HepG2 (cell line): ENCODE measurements at regions not wholly inside any gene's neighbourhood (a gene's known extent, or its start where the extent isn't known, plus 50 kb on each side); places are given as distances from the start of the nearest gene placed in this dataset.

Source experiments
- ARNTL ChIP-seq: sonication (generic); formaldehyde crosslinking; IDR thresholded peaks from 2 replicates; pipeline ENCODE4 v1.4.0; 2020; ENCODE audit warnings: mild to moderate bottlenecking, missing genetic modification reagents
- ASH2L ChIP-seq: fragments of 300-600, 200-600 bp; sonication (generic); IDR thresholded peaks from 2 replicates; pipeline ENCODE4 v1.7.0; 2017; ENCODE audit warnings: low read depth, mild to moderate bottlenecking, moderate library complexity, mixed read lengths, low read length; ENCODE audit not compliant: insufficient read length
- FIP1L1 ChIP-seq: fragments of 200-400 bp; formaldehyde crosslinking; IDR thresholded peaks from 2 replicates; pipeline ENCODE4 v1.6.1; 2018; ENCODE audit warnings: low read depth, mild to moderate bottlenecking, low read length, moderate library complexity, borderline replicate concordance; ENCODE audit not compliant: insufficient read depth
- POLR2A ChIP-seq, 2 experiments: IDR thresholded peaks; 2 replicates each; pipeline ENCODE4 v1.6.1; 2011; ENCODE audit warnings: low read depth in 2 of 2, low read length in 2 of 2, mild to moderate bottlenecking in 1 of 2, moderate library complexity in 1 of 2; ENCODE audit not compliant: insufficient read depth in 1 of 2
- RAD21 ChIP-seq: fragments of 450-650 bp; formaldehyde crosslinking; IDR thresholded peaks from 2 replicates; pipeline ENCODE4 v1.5.0; 2020; ENCODE audit warnings: mild to moderate bottlenecking
- TAF1 ChIP-seq: sonication (generic); formaldehyde crosslinking; IDR thresholded peaks from 2 replicates; pipeline ENCODE4 v1.4.0; 2020; ENCODE audit warnings: missing genetic modification reagents
- TCF7L2 ChIP-seq: IDR thresholded peaks from 2 replicates; pipeline ENCODE4 v1.6.1; 2011; ENCODE audit warnings: mild to moderate bottlenecking, low read depth, low read length, moderate library complexity
- ZBTB7A ChIP-seq: sonication (generic); formaldehyde crosslinking; IDR thresholded peaks from 2 replicates; pipeline ENCODE4 v1.8.0; 2022; ENCODE audit warnings: mild to moderate bottlenecking, missing genetic modification reagents
- ZNF124 ChIP-seq: sonication (generic); formaldehyde crosslinking; IDR thresholded peaks from 2 replicates; pipeline ENCODE4 v1.4.0; 2020; ENCODE audit warnings: missing genetic modification reagents
- TF ChIP-seq, protein P1 (sequence below): sonication (generic); formaldehyde crosslinking; IDR thresholded peaks from 2 replicates; pipeline ENCODE4 v1.4.0; 2020; ENCODE audit warnings: missing genetic modification reagents, borderline replicate concordance
- TF ChIP-seq, protein P2 (sequence below): sonication (generic); formaldehyde crosslinking; conservative IDR thresholded peaks from 2 replicates; pipeline ENCODE4 v1.4.0; 2020; ENCODE audit warnings: missing genetic modification reagents
- TF ChIP-seq, protein P3 (sequence below): IDR thresholded peaks from 2 replicates; pipeline ENCODE4 v1.6.1; 2016; ENCODE audit warnings: missing compliant biosample characterization, missing genetic modification reagents, borderline replicate concordance

DNA sequence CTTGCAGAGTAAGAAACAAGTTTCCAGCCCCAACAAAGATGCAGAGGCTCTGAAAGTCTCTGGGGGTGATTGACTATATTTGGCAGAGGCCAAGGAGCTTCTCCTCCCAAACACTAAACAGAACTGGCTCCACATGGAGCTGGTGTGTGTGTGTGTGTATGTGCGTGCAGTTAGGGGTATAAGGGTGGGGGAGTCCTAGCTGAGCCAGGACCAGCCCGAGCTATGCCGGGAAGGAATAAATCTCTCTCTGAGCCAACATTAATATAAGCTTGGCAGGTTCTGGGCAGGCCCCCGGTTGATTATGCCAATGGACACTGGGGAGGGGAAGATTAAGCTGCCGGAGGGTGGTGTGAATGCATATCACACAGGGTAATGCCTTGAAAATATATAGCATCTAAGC, 324.2 kb downstream of the MIAT start:
- no peak for TF ChIP-seq ZNF124
- no peak for TF ChIP-seq TAF1 (CRISPR knock-in tag)
- TF ChIP-seq, protein P1, sequence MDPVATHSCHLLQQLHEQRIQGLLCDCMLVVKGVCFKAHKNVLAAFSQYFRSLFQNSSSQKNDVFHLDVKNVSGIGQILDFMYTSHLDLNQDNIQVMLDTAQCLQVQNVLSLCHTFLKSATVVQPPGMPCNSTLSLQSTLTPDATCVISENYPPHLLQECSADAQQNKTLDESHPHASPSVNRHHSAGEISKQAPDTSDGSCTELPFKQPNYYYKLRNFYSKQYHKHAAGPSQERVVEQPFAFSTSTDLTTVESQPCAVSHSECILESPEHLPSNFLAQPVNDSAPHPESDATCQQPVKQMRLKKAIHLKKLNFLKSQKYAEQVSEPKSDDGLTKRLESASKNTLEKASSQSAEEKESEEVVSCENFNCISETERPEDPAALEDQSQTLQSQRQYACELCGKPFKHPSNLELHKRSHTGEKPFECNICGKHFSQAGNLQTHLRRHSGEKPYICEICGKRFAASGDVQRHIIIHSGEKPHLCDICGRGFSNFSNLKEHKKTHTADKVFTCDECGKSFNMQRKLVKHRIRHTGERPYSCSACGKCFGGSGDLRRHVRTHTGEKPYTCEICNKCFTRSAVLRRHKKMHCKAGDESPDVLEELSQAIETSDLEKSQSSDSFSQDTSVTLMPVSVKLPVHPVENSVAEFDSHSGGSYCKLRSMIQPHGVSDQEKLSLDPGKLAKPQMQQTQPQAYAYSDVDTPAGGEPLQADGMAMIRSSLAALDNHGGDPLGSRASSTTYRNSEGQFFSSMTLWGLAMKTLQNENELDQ (CRISPR knock-in tag) = no peak
- TF ChIP-seq, protein P2, sequence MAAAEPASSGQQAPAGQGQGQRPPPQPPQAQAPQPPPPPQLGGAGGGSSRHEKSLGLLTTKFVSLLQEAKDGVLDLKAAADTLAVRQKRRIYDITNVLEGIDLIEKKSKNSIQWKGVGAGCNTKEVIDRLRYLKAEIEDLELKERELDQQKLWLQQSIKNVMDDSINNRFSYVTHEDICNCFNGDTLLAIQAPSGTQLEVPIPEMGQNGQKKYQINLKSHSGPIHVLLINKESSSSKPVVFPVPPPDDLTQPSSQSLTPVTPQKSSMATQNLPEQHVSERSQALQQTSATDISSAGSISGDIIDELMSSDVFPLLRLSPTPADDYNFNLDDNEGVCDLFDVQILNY = no peak
- no peak for TF ChIP-seq FIP1L1
- TF ChIP-seq ARNTL (CRISPR knock-in tag) = no peak
- TF ChIP-seq RAD21 = no peak
- TF ChIP-seq ZBTB7A = no peak
- TF ChIP-seq, protein P3, sequence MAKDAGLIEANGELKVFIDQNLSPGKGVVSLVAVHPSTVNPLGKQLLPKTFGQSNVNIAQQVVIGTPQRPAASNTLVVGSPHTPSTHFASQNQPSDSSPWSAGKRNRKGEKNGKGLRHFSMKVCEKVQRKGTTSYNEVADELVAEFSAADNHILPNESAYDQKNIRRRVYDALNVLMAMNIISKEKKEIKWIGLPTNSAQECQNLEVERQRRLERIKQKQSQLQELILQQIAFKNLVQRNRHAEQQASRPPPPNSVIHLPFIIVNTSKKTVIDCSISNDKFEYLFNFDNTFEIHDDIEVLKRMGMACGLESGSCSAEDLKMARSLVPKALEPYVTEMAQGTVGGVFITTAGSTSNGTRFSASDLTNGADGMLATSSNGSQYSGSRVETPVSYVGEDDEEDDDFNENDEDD (CRISPR knock-in tag) = no peak
- no peak for TF ChIP-seq POLR2A (IDR thresholded peaks at IDR 0.05; ENCODE audit: insufficient read depth in 1 of 2, low read depth in 2 of 2, low read length in 2 of 2)
- TF ChIP-seq ASH2L = no peak
- no peak for TF ChIP-seq TCF7L2
